Ascending aorta (tissue), 2 donors: ENCODE measurements at regions not wholly inside any gene's neighbourhood (a gene's known extent, or its start where the extent isn't known, plus 50 kb on each side); places are given as distances from the start of the nearest gene placed in this dataset.

Experiments
- DNase-seq, 2 donors: peaks; one replicate each; pipeline ENCODE4 v3.0.0-alpha.2; 2019; ENCODE audit warnings: low spot score in 2 of 2
- H3K27ac ChIP-seq, 2 donors: fragments of 200-600 bp; sonication (generic); one replicate each; pipeline ENCODE4 v1.5.1; 2016 to 2017; ENCODE audit warnings: mild to moderate bottlenecking in 1 of 2
- H3K27me3 ChIP-seq: fragments of 200-600 bp; sonication (generic); one replicate; pipeline ENCODE4 v1.5.1; 2017
- H3K36me3 ChIP-seq, 2 donors: fragments of 200-600 bp; sonication (generic); one replicate each; pipeline ENCODE4 v1.5.1; 2016
- H3K4me1 ChIP-seq, 2 donors: fragments of 200-600 bp; sonication (generic); one replicate each; pipeline ENCODE4 v1.5.1; 2016 to 2017; ENCODE audit warnings: mild to moderate bottlenecking in 1 of 2
- H3K4me3 ChIP-seq, 2 donors: fragments of 200-600 bp; sonication (generic); one replicate each; pipeline ENCODE4 v1.5.1; 2016 to 2017; ENCODE audit warnings: mild to moderate bottlenecking in 1 of 2
- H3K9me3 ChIP-seq, 2 donors: fragments of 200-600 bp; sonication (generic); one replicate each; pipeline ENCODE4 v1.5.1; 2016
- intact Hi-C: fragments of 100-400 bp; cut with DNase I; formaldehyde crosslinking; loops from one replicate; pipeline ENCODE4 v1.15.1; 2023
- TF ChIP-seq, protein P1 (sequence below), 3 experiments: fragments of 200-600 bp in 2 of 3; fragments of 450-650 bp in 1 of 3; sonication (generic) in 2 of 3; IDR thresholded peaks; one replicate each; pipeline ENCODE4 v1.5.1; 2016 to 2019; ENCODE audit warnings: antibody characterized with exemption in 3 of 3, mild to moderate bottlenecking in 1 of 3, moderate library complexity in 1 of 3

DNA sequence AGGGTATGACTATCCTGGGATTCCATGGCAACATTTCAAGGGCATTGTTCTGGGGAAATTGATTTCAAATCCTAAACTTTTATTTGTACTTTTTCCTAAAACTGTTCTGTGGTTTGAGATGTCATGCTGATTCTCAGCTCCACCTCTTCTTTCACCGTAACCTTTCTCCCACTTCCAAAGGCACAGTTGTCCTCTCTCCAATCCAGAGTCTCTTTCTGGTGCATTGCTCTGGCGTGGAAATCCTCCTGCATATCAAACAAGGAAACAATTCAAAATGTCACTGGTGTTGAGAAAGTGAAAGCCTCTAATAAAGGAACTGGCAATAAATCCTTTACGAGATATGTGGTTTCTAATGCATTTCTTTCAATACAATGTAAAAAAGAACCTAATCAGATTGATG lies 155.1 kb upstream of the CDH2 start:
- no peak for DNase-seq
- no peaks in the 10 kb centered on the region for H3K4me1 ChIP-seq
- intact Hi-C loops, result no loop called here
- TF ChIP-seq, protein P1, sequence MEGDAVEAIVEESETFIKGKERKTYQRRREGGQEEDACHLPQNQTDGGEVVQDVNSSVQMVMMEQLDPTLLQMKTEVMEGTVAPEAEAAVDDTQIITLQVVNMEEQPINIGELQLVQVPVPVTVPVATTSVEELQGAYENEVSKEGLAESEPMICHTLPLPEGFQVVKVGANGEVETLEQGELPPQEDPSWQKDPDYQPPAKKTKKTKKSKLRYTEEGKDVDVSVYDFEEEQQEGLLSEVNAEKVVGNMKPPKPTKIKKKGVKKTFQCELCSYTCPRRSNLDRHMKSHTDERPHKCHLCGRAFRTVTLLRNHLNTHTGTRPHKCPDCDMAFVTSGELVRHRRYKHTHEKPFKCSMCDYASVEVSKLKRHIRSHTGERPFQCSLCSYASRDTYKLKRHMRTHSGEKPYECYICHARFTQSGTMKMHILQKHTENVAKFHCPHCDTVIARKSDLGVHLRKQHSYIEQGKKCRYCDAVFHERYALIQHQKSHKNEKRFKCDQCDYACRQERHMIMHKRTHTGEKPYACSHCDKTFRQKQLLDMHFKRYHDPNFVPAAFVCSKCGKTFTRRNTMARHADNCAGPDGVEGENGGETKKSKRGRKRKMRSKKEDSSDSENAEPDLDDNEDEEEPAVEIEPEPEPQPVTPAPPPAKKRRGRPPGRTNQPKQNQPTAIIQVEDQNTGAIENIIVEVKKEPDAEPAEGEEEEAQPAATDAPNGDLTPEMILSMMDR (IDR thresholded peaks at IDR 0.05), result no peak
- no peaks in the 10 kb centered on the region for H3K36me3 ChIP-seq
- no peaks in the 10 kb centered on the region for H3K27me3 ChIP-seq
- no peaks in the 10 kb centered on the region for H3K9me3 ChIP-seq
- H3K27ac ChIP-seq, result no peak overlapping the region
- no peak overlapping the region for H3K4me3 ChIP-seq

DNA sequence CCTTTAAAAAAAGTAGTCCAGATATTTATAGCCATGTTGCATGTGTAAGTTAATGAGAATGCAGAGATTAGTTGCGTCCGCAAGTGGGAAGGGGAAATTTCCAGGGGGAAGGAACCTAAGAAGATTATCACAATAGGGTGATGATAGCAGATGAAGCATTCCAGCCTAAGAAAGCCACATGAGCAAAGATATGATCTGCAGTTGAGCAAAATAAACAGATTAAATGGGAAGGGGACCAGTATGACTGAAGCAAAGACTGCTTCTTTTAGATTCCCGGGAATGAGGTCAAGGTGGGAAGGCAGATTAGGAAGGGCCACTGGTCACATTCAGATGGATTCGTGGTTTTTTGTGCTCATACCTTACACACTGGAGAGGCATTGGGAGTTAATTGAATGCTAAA lies 154.6 kb upstream of the CDH2 start:
- no peak overlapping the region for H3K27ac ChIP-seq
- intact Hi-C loops, result no loop called here
- TF ChIP-seq, protein P1 (IDR thresholded peaks at IDR 0.05), result no peak
- no peaks in the 10 kb centered on the region for H3K36me3 ChIP-seq
- H3K27me3 ChIP-seq, result no peaks in the 10 kb centered on the region
- H3K4me3 ChIP-seq, result no peak overlapping the region
- no peaks in the 10 kb centered on the region for H3K9me3 ChIP-seq
- no peak for DNase-seq
- H3K4me1 ChIP-seq, result no peaks in the 10 kb centered on the region

DNA sequence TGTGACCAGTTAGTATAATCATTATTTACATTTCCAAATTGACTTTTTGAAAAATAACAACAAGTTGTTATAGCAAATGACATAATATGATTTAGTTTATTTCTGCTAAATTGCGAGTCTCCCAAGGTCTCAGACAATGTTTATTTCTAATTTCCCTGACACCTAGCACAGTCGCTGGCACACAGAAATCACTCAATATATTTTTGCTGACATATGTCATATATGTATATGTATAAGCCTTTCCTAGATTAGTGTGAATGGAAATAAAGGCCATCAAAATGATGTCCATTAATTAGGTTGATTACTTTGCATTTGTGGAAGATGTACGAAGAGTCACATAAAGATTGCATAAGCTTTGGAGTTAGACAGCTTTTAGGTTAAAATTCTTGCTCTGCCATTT lies 136.7 kb upstream of the CDH2 start:
- Histone ChIP-seq H3K36me3 (no peaks in the 10 kb centered on the region), H3K4me3 (no peak overlapping the region), H3K4me1 (no peaks in the 10 kb centered on the region), H3K27me3 (no peaks in the 10 kb centered on the region), H3K9me3 (no peaks in the 10 kb centered on the region), H3K27ac (no peak overlapping the region)
- no peak for DNase-seq
- intact Hi-C loops, result no loop called here
- TF ChIP-seq, protein P1 (IDR thresholded peaks at IDR 0.05), result no peak

DNA sequence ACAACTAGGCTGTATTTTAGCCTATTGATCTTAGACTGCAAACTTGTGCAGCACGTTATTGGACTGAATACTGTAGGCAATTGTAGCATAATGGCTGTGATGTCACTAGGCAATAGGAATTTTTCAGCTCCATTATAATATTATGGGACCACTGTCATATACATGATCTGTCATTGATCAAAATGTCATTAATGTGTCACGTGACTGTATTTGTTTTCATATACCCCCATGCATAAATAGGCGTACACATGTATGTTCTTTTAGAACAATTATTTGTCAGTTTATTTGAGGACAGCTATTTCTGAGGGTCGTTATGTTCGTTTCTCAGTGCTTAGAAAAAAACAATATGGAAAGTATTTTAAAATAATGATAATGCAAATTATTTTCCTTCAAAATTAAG lies 111.9 kb upstream of the CDH2 start:
- no peaks in the 10 kb centered on the region for H3K27me3 ChIP-seq
- no peak overlapping the region for H3K4me3 ChIP-seq
- intact Hi-C loops, result no loop called here
- no peaks in the 10 kb centered on the region for H3K36me3 ChIP-seq
- no peaks in the 10 kb centered on the region for H3K9me3 ChIP-seq
- no peaks in the 10 kb centered on the region for H3K4me1 ChIP-seq
- no peak overlapping the region for H3K27ac ChIP-seq
- DNase-seq, result no peak
- TF ChIP-seq, protein P1 (IDR thresholded peaks at IDR 0.05), result no peak

DNA sequence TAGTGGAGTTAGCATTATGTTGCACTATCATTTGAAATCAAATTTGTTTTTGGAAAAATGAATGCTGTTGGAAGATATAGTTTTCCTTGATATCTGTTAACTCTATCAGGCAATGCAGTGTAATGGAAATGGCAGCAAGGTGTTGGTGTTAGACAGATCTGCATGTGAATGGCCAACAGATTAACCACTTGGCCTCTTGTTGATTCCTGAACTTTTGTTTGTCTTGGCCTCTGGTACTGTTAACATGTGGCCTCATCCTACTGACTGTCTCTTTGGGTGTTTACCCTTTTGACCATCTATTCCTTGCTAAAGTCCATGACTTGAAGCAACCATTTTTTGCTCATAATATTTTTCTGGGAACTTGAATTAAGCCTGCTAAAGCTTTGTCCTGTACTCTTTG lies 110.2 kb upstream of the CDH2 start:
- DNase-seq, result no peak
- Histone ChIP-seq H3K4me1 (no peaks in the 10 kb centered on the region), H3K27me3 (no peaks in the 10 kb centered on the region), H3K27ac (no peak overlapping the region), H3K36me3 (no peaks in the 10 kb centered on the region), H3K9me3 (no peaks in the 10 kb centered on the region), H3K4me3 (no peak overlapping the region)
- TF ChIP-seq, protein P1 (IDR thresholded peaks at IDR 0.05), result no peak
- intact Hi-C loops, result no loop called here

DNA sequence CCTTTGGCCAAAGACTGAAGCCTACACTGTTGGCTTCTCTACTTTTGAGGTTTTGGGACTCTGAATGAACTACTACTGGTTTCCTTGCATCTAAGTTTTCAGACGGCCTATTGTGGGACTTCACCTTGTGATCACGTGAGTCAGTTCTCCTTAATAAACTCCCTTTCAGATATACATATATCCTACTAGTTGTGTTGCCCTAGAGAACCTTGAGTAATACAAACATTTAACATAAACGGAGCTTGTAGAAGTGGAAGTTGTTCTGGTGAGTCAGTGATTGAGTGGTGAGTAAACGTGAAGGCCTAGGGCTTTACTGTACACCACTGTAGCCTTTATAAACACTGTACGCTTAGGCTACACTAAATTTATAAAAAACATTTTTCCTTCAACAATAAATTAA lies 107.2 kb upstream of the CDH2 start:
- TF ChIP-seq, protein P1 (IDR thresholded peaks at IDR 0.05), result no peak
- H3K27ac ChIP-seq, result no peak overlapping the region
- H3K9me3 ChIP-seq, result no peaks in the 10 kb centered on the region
- H3K4me1 ChIP-seq, result no peaks in the 10 kb centered on the region
- H3K4me3 ChIP-seq, result no peak overlapping the region
- no peak for DNase-seq
- H3K36me3 ChIP-seq, result no peaks in the 10 kb centered on the region
- H3K27me3 ChIP-seq, result no peaks in the 10 kb centered on the region
- intact Hi-C loops, result no loop called here
